ENCODE measurements at regions not wholly inside any gene's neighbourhood (a gene's known extent, or its start where the extent isn't known, plus 50 kb on each side); places are given as distances from the start of the nearest gene placed in this dataset.
"Not testable (repeated sequence)": the region's sequence is repeated elsewhere in the genome, so short reads cannot be mapped to it uniquely, and the experiment has no call there.

DNA sequence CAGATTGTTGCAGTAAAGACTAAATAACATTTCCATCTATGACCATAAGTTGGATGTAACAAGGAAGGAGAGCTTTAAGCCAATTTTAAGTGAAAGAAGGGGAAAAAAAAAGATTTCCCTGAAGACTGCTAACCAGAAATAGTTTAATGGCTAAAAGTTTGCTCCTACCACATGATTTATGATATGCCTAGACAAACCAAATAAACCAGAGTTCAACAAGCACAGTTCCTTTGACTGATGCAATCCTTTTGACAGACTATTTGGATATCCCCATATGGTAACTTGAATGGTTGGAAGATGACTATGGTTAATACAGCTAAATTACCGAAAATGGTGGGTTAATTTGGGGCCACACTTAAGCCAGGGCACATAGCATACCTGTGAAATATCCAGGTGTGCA is 338.5 kb downstream of the CETN3 start:
- no peak for DNase-seq

DNA sequence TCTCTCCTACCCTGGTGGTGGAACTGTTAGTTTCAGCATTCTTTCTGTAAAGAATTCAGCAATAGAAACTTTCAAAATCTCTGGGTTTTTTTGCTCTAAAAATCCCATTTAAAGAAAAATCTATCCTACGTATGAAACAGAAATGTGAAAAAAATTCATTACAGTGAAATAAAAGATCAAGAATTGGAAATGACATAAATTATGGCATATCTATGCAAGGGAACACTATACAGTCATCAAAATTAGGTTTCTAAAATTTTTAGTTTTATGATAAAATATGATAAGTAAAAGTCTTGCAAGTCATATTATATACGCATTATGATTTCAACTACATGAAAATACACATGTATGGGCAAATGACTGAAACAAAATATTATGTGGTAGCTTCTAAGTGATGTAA is 342.6 kb downstream of the CETN3 start:
- no peak for DNase-seq

DNA sequence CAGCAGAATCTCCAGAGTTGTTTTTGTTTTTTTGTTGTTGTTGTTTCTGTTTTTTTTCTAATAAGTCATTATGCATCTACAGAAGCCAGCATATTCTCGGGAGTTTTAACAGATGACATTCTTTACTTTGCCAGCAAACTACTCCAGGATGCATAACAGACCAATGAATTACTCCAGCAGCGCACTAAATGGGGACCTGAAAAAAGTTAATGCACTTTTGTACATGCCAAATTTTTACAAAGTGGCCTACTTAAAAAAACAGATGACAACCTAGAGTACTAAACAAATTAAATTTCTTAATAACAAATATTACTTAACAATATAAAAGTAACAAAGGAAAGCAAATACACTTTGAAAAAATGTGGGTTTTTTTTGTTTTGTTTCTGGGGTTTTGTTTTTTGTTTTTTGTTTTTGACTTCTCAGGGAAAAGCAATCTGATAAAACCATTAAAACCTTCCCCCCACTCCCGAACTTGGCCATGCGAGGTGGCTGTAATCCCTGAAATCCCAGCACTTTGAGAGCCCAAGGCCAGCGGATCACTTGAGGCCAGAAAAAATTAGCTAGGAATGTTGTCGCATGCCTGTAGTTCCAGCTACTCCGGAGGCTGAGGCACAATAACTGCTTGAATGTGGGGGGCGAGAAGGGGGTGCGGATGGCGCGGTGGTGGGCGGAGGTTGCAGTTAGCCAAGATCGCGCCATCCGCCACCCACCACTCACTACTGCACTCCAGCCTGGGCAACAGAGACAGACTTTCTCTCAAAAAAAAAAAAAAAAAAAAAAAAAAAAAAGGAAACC is 352.4 kb downstream of the CETN3 start:
- DNase-seq, result no peak

DNA sequence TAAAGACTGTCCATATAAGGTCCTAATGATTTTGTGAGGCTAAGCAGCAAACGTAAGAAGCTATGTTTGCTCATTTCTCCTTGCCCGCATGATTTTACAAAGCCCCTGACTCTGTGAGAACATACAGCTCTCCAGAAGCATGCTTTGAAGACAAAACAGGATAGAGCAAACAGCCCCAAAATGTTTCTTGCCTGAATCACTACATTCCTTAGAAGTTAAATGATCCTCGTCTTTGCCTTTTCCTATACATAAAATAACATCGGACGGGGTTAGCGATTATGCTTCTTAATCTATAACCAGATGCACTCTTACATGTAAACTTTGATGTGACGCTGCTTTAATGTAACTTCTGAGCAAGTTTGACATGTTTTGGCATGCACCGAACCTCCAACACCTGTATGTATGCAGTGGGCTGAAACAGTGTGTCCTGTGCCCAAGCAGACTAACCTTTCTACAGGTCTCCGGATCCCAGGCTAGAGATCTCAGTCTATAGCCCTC is 353.7 kb downstream of the CETN3 start:
- no peak for DNase-seq

DNA sequence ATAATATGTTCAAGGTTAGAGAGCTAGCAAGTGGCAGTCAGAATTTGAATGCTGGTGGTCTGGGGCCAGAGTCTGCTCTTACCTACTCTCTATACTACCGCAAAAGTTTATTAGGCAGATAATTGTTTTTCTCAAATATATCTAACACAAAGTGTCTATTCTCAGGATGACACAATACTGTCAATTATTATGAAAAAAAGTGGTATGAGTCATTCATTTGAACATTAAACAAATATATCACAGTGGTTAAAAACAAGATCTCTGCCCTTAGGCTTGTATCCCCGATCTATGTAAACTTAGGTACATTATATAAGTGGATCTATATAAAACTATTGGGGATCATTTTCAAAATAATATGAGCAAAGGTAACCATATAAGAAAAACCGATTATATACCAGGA is 354.9 kb downstream of the CETN3 start:
- DNase-seq, result no peak

DNA sequence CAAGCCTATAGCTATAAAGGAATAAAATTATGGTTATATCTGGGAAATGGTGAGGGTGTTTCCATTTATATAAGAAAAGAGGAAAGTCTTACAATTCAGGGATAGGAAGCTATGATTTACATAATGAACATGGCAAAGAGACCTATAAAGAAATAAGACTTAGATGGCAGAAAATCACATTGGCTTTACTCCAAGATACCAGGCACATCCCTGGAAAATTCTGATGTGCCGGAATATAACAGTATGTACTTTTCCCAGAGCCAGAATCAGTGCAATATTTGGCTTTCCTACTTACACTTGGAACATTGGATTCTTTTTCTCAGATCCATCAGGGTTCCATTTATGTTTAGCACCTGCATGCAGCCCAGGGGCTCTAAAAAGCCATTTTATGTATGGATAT is 357.8 kb downstream of the CETN3 start:
- no peak for DNase-seq

DNA sequence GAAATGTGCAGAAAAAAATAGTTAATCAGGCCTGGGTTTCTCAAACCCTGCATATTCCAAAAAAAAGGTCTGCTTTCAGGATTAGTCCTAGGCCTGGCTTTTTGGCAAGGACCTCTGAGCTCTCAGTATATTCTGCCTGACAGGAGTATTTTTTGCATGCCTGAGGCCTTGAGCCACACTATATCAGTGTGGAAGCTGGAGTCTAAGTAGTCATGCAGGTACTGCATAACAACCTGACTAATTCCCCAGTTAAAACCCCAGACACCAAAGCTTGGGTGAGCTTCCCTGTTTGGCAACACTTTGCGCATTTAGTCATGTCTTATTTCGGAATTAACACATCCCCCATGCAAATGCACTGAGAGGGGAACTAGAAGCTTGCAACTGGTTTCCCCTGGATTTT is 359.5 kb downstream of the CETN3 start:
- DNase-seq, result no peak

DNA sequence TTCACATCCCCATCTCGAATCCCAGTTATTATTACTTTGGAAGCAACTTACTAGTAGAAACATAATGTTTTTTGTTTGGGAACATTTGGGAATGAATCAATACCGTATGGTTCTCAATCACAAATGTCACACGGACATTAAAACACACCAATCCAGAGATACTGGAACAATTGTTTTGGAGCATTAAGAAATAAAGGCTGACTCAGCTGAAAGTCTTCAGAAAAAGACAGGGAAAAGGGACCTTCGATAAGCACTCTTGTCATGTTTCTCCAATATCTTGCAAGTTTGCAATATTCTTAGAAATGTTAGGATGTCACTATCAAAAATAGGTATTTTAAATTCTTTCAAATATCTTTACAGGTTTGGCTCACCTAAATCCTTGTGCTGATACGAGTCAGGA is 362.4 kb downstream of the CETN3 start:
- DNase-seq, result no peak

DNA sequence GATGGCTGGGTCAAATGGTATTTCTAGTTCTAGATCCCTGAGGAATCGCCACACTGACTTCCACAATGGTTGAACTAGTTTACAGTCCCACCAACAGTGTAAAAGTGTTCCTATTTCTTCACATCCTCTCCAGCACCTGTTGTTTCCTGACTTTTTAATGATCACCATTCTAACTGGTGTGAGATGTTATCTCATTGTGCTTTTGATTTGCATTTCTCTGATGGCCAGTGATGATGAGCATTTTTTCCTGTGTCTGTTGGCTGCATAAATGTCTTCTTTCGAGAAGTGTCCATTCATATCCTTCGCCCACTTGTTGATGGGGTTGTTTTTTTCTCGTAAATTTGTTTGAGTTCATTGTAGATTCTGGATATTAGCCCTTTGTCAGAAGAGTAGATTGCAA is 369.5 kb downstream of the CETN3 start:
- DNase-seq, result not testable (repeated sequence)

DNA sequence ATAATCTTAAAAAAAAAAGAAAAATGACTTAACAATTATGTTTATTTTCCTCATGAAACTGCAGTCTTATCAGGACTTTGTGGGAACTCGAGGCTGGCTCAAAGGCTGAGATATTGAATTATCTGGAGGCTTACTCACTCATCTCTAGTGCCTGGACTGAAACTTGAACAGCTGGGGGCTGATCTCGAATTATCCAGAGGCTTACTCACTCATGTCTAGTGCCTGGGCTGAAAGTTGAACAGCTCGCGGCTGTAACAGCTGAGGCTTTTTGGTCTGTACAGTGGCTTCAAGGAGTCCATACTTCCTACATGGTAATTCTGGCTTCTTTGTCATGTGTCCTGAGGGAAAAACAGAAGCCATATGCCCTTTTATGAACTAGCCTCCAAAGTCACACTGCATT is 371.9 kb downstream of the CETN3 start:
- DNase-seq, result no peak

DNA sequence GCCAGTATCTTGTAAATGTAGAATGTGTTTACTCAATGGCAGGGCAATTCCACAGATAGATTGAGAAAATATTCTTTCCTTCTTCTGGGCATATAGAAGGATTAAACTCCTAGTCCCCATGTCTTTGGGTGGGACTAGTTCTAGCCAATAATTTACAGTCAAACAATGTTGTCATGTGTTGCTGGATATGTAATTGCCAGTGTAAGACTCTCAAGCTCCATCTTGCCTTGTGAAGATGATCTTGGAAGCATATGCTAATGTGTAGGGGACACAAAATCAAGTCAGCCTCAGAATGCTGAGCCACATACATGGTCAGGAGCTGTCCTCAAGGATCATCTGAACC is 386.9 kb downstream of the CETN3 start:
- no peak for DNase-seq

DNA sequence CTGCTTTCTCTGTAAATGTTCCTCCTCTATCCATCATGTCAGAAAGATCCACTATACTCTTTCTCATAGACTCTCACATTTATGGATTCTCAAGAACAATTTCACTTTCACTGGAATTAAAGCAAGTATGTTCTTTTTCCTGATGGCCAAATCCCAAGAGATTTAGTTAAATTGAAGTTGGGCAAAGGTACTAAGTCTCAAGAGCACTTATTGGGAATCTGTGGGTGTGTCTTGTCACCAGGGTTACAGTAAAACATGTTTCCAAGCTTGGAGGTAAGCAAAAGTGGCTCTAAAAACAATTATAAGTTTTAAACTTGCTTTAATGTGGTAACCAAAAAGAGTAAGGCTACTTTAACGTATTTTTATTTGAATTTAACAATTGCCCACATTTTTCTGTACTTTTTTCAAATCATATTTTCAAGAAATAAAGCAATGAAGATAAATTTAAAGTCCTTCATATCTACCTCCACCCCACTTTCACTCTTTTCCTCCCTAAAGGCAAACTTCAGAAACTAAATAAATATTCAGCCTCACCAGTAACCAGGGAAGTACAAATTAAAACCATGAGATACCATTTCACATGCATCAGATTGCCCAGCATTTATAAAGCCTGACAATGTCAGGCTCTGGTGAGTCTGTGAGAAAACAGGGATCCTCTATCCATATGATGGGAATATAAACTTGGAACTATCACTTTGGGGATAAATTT is 387.4 kb downstream of the CETN3 start:
- DNase-seq, result no peak

DNA sequence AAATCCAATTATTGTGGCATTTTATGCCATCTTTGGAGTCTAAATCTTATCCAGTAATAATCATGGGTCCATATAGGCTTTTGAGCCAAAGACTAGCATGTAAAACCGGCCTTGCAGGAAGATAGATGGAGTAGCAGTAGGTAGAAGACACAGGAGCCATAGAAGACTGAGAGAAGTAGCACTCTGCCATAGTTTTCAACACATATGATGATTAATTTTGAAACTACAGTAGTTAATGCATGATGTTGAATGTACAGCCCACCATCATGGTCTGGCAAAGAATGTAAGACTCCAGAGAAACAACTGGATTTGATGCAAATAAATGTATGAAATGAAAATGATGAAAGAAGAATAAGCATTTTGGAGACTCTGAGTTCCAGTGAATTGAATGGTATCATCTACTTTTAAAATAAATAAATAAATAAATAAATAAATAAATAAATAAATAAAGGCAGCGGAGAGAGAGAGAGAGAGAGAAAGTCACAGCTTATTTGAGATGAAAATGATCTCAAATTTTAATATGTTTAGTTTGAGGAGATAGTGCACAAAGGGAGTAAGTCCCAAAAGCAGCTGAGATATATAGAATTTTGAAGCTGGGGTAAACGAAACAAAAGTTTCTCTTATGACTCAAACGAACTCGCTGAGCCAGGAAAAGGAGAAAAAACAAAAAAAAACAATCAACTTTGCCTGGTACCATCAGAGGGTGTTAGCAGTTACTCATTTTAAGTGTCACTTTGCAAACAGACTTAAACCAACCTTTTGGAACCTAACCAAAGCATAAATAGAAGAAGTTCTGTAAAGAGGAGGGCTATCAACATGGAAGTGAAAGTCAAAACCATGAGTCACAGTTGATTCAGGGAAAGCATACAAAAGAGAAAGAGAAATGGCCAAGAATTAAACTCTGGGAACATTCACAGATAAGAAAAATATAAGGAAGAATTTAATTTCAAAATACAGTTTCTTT is 388.7 kb downstream of the CETN3 start:
- no peak for DNase-seq

DNA sequence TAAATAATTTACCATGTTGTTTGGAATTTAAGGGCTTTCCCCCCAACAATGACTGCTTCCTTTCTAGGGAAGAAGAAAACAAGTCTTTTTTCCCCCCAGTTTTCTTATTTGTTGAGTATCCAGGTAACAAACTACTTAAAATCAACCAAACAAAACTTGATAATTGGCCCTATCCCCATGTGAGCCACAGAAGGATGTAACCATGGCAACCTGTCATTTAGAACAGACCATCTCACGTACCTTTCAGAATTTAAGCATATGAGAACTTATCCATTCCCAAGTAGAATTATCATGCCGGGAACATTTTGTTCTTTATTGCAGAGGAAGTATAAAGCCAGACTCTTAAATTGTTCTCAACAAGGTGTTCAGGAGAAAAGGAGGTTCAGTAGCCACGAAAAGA is 392.3 kb downstream of the CETN3 start:
- DNase-seq, result no peak

DNA sequence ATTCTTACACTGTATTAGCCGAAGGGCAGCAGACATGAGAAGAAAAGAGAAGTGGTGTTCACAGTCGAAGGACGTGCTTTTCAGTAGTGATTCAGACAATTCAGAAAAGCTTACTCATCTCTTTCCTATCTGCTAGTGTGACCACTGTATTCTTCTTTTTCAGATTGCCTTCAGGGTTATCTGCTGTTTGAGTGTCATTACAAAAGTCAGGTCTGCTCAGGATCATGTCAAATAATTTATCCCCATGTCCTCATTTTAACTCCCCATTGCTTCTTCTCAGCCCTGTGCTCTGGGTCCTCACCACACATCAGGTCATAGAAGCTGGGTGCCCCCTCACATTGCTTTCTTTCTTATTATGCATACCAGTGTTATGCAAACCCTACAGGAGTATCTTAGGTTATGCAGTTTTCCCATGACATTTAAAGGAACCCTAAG is 394.0 kb downstream of the CETN3 start:
- no peak for DNase-seq

DNA sequence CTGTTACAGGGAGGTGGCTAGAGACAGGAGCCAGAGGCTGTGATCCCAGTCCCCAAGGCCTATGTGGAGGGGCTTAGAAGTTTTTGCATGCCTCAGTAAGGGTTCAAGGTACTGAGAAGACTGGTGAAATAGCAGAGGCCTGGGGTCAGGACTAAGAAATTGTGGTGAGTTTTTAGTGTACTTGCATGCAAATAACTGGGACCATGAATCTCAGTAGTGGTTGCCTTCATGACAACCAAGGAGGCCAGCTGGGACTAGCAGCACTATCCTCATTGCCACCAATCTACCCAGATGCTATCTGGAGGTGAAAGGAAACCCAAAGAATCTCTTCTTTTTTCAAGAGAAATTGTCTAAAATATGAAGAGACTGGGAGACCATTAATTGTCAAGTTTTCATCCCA is 395.1 kb downstream of the CETN3 start:
- no peak for DNase-seq

DNA sequence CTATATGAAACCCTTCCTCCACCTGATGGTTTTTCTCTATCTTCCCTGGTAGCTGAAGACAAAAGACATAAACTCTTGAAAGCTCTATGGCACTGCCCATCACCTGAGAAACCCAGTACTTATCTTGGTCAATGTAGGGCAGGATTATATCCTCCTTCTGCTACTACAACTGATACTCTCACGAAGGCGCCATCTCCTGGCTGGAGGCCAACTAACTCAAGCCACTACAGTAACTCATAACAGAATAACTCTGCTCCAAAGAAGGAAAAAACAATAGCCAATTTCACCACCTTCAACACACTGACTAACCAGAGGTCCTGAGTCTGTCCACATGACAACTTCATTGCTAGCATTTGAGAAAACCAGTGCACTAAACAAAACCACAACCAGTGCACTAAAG is 409.2 kb downstream of the CETN3 start:
- no peak for DNase-seq

DNA sequence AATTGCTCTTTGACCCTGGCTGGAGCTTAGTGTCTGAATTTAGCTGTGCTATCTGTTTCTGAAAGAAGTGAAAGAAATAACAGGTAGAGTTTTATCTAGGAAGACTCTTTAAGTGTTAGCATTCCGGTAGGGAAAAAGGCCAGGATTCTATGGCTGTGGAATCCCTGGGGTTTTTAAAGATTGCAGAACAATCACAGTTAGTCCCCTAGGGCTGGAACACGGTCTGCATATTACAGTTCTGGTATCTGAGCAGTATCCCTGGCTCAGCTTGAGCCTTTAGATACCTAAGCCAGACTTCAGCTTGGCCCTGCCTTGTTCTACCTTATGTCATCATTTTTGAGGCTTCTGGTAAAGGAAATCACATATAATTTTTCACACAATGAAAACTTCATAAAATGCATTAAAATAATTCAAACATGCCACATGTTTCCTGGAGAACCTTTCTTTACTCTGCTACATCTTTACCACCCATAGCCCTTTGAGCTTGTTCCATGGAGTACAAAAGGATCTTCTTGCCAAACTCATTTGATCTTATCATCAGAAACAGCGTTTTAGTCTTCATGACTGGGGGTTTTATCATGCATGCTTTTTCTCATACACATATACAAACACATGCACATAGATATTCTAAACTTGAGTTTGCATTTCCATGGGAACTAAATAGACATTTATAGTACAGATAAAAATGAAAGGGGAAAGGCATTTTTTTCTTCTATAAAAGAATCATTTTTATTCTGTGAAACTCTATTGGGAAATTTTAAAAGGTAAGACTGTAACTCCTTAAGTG is 410.8 kb downstream of the CETN3 start:
- DNase-seq, result no peak

DNA sequence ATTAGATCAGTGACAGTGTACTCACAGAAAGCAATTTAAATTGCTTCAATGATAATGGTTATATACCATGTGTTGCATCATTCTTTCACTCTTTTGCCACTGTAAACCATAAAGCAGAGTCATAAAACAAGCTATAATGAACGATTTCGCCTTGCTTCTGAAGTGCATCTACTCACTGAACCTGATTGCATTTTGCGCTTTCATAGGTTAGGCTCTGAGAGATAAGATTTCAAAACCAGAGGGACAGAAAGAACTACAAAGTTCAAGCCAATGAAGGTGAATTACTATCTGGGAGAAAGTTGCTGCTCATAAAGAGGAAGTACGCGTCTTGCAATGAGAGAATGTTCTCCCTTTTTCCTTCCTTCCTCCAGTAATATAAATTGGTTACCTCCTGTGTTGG is 412.7 kb downstream of the CETN3 start:
- no peak for DNase-seq

DNA sequence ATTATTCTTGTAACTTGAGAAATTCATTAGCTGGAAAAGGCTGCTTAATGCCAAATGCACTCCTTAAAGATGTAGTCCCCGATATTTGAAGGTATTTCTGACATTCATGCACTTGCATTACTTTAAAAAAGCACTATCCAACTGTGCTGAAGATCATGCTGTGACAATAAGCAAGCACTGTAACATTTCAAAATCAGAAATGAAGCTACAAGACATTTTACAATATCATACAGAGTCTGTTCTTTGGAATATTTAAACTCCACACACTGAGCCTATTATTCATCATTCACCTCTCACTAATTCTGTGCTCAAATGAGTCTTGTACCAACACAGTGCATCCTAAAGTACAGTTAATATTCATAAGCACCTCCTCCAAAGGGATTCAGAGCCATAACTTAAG is 413.2 kb downstream of the CETN3 start:
- no peak for DNase-seq

DNA sequence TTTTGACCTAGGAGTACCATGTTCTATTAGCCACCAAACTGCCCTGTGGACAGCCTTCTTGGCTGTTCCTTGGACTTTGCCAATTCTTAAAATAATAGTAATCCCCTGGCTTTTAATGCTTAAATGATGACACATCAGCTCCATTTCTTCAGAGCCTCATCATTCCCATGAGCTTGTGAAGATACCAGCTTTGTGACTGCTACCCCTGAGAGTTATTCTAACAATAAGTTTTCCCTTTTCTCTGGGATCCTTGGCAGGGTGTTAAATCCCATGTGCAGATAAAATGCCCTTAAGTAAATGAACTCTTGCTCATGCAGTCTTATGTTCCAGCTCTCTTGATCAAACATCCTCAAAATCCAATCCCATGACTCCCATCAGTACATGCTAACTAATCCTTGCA is 415.3 kb downstream of the CETN3 start:
- no peak for DNase-seq

Data from nucleus accumbens (tissue), 56 donors.